PFSK-1 (cell line): ENCODE measurements at regions not wholly inside any gene's neighbourhood (a gene's known extent, or its start where the extent isn't known, plus 50 kb on each side); places are given as distances from the start of the nearest gene placed in this dataset.

Experiments
- FOXP2 ChIP-seq: optimal IDR thresholded peaks from 2 replicates; pipeline ENCODE3; 2011; ENCODE audit warnings: borderline replicate concordance, control low read depth, inconsistent platforms; ENCODE audit not compliant: insufficient read depth; ENCODE audit errors: extremely low read length, extremely low read depth
- POLR2AphosphoS5 ChIP-seq: IDR thresholded peaks from 2 replicates; pipeline ENCODE4 v1.6.1; 2012; ENCODE audit warnings: low read depth, mild to moderate bottlenecking, control low read depth, low read length, moderate library complexity
- REST ChIP-seq, 2 experiments: IDR thresholded peaks; 2 replicates each; pipeline versions ENCODE4 v1.6.1 to v1.8.0; 2011 to 2012; ENCODE audit warnings: low read depth in 2 of 2, low read length in 2 of 2, control low read depth in 1 of 2, inconsistent platforms in 1 of 2, mild to moderate bottlenecking in 1 of 2, moderate library complexity in 1 of 2; ENCODE audit not compliant: insufficient read depth in 1 of 2
- SIN3A ChIP-seq: IDR thresholded peaks from 2 replicates; pipeline ENCODE4 v1.6.1; 2012; ENCODE audit warnings: mild to moderate bottlenecking, low read length, moderate library complexity, borderline replicate concordance; ENCODE audit not compliant: insufficient read depth
- TAF1 ChIP-seq: IDR thresholded peaks from 2 replicates; pipeline ENCODE4 v1.6.1; 2012; ENCODE audit warnings: low read length, control low read depth, borderline replicate concordance; ENCODE audit not compliant: insufficient read depth

- TF ChIP-seq SIN3A (no peak), POLR2AphosphoS5 (no peak), FOXP2 (no peak), REST (IDR thresholded peaks at IDR 0.05; ENCODE audit: insufficient read depth in 1 of 2, low read depth in 2 of 2, low read length in 2 of 2) (no peak), TAF1 (no peak)
Observed at GRCh38 chr6:127051571-127052260, 66.8 kb upstream of the RSPO3 start.

GRCh38 chr6:127053032-127053874 is 65.2 kb upstream of the RSPO3 start:
- TF ChIP-seq FOXP2 (no peak), POLR2AphosphoS5 (no peak), TAF1 (no peak), REST (IDR thresholded peaks at IDR 0.05; ENCODE audit: insufficient read depth in 1 of 2, low read depth in 2 of 2, low read length in 2 of 2) (no peak), SIN3A (no peak)

DNA sequence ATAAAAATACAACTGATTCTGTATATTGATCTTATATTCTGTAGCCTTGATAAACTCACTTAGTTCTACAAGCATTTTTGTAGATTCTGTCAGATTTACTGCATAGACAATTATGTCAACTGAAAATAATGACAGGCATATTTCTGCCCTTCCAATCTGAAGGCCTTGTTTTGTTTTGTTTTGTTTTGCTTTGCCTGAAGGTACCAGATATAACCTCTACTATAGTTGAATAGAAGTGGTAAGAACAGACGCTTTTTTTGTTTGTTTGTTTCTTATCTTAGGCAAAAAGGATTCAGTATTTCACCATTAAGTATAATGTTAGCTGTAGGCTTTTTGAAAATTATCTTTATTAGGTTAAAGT is 64.6 kb upstream of the RSPO3 start:
- no peak for TF ChIP-seq FOXP2
- no peak for TF ChIP-seq REST (IDR thresholded peaks at IDR 0.05; ENCODE audit: insufficient read depth in 1 of 2, low read depth in 2 of 2, low read length in 2 of 2)
- TF ChIP-seq TAF1, result no peak
- no peak for TF ChIP-seq SIN3A
- TF ChIP-seq POLR2AphosphoS5, result no peak

- no peak for TF ChIP-seq TAF1
Observed at GRCh38 chr6:127058027-127058426, 60.4 kb upstream of the RSPO3 start.

GRCh38 chr6:127058936-127059335 is 59.5 kb upstream of the RSPO3 start:
- TF ChIP-seq POLR2AphosphoS5 (no peak), SIN3A (no peak), FOXP2 (no peak), TAF1 (no peak), REST (IDR thresholded peaks at IDR 0.05; ENCODE audit: insufficient read depth in 1 of 2, low read depth in 2 of 2, low read length in 2 of 2) (no peak)
